H9 (cell line): ENCODE measurements at regions not wholly inside any gene's neighbourhood (a gene's known extent, or its start where the extent isn't known, plus 50 kb on each side); places are given as distances from the start of the nearest gene placed in this dataset.

Source experiments
- DNase-seq: peaks from one replicate; pipeline ENCODE4 v3.0.0-alpha.2; 2017
- H2AFZ ChIP-seq: one replicate; pipeline ENCODE4 v1.6.1; 2013; ENCODE audit warnings: mild to moderate bottlenecking, low read length, control low read depth, moderate library complexity
- H2AK5ac ChIP-seq: 2 replicates; pipeline ENCODE4 v1.6.1; 2013; ENCODE audit warnings: low read length, control low read depth, mixed read lengths; ENCODE audit not compliant: insufficient read length
- H2BK120ac ChIP-seq: one replicate; pipeline ENCODE4 v1.6.1; 2013; ENCODE audit warnings: low read depth, mild to moderate bottlenecking, low read length, control low read depth, inconsistent platforms; ENCODE audit not compliant: poor library complexity, severe bottlenecking
- H2BK12ac ChIP-seq: 2 replicates; pipeline ENCODE4 v1.6.1; 2013; ENCODE audit warnings: low read length, control low read depth, mixed read lengths, low read depth; ENCODE audit not compliant: insufficient read length
- H2BK15ac ChIP-seq: 2 replicates; pipeline ENCODE4 v1.6.1; 2013; ENCODE audit warnings: low read depth, low read length, control low read depth
- H2BK20ac ChIP-seq: one replicate; pipeline ENCODE4 v1.6.1; 2013; ENCODE audit warnings: low read depth, mild to moderate bottlenecking, low read length, control low read depth, inconsistent platforms; ENCODE audit not compliant: poor library complexity, severe bottlenecking
- H2BK5ac ChIP-seq: 2 replicates; pipeline ENCODE4 v1.6.1; 2013; ENCODE audit warnings: low read length, control low read depth, mixed read lengths; ENCODE audit not compliant: insufficient read length
- H3K14ac ChIP-seq: 2 replicates; pipeline ENCODE4 v1.6.1; 2013; ENCODE audit warnings: low read length, control low read depth; ENCODE audit not compliant: insufficient read depth
- H3K18ac ChIP-seq: 2 replicates; pipeline ENCODE4 v1.6.1; 2013; ENCODE audit warnings: low read depth, mild to moderate bottlenecking, mixed read lengths, low read length, control low read depth; ENCODE audit not compliant: insufficient read length
- H3K23ac ChIP-seq: 2 replicates; pipeline ENCODE4 v1.6.1; 2013; ENCODE audit warnings: low read length, control low read depth, mixed read lengths, low read depth; ENCODE audit not compliant: insufficient read length
- H3K23me2 ChIP-seq: 2 replicates; pipeline ENCODE4 v1.6.1; 2013; ENCODE audit warnings: low read depth, mild to moderate bottlenecking, mixed read lengths, low read length, control low read depth; ENCODE audit not compliant: insufficient read length, poor library complexity, severe bottlenecking
- H3K27ac ChIP-seq: 2 replicates; pipeline ENCODE4 v1.5.1; 2013; ENCODE audit warnings: low read length, control low read depth, mixed read lengths, low read depth; ENCODE audit not compliant: insufficient read length
- H3K27me3 ChIP-seq: 2 replicates; pipeline ENCODE4 v1.6.1; 2013; ENCODE audit warnings: low read length, control low read depth, inconsistent platforms; ENCODE audit not compliant: insufficient read depth
- H3K4ac ChIP-seq: 2 replicates; pipeline ENCODE4 v1.6.1; 2013; ENCODE audit warnings: low read depth, mild to moderate bottlenecking, control low read depth, inconsistent platforms, low read length, moderate library complexity
- H3K4me1 ChIP-seq: 2 replicates; pipeline ENCODE4 v1.6.1; 2013; ENCODE audit warnings: low read length, control low read depth, inconsistent platforms; ENCODE audit not compliant: insufficient read depth
- H3K4me2 ChIP-seq: 2 replicates; pipeline ENCODE4 v1.6.1; 2013; ENCODE audit warnings: low read length, control low read depth, mixed read lengths; ENCODE audit not compliant: insufficient read length, insufficient read depth
- H3K56ac ChIP-seq: 2 replicates; pipeline ENCODE4 v1.6.1; 2013; ENCODE audit warnings: low read depth, mild to moderate bottlenecking, mixed read lengths, low read length, control low read depth; ENCODE audit not compliant: insufficient read length
- H3K79me1 ChIP-seq: 2 replicates; pipeline ENCODE4 v1.6.1; 2013; ENCODE audit warnings: low read depth, mild to moderate bottlenecking, moderate library complexity, low read length, control low read depth, inconsistent platforms; ENCODE audit not compliant: insufficient read depth, poor library complexity, severe bottlenecking
- H3K79me2 ChIP-seq: 2 replicates; pipeline ENCODE4 v1.6.1; 2013; ENCODE audit warnings: low read length, control low read depth, inconsistent platforms; ENCODE audit not compliant: insufficient read depth
- H3K9ac ChIP-seq: 2 replicates; pipeline ENCODE4 v1.6.1; 2013; ENCODE audit warnings: low read length, control low read depth, mixed read lengths; ENCODE audit not compliant: insufficient read length; ENCODE audit errors: extremely low read depth
- H3K9me3 ChIP-seq: one replicate; pipeline ENCODE4 v1.6.1; 2013; ENCODE audit warnings: low read depth, low read length, inconsistent platforms; ENCODE audit not compliant: control insufficient read depth
- H3T11ph ChIP-seq: one replicate; pipeline ENCODE4 v1.6.1; 2013; ENCODE audit warnings: mild to moderate bottlenecking, low read length, control low read depth, inconsistent platforms
- H4K20me1 ChIP-seq: one replicate; pipeline ENCODE4 v1.6.1; 2013; ENCODE audit not compliant: control insufficient read depth, insufficient read length, insufficient read depth
- H4K5ac ChIP-seq: 2 replicates; pipeline ENCODE4 v1.6.1; 2013; ENCODE audit warnings: low read depth, mild to moderate bottlenecking, mixed read lengths, low read length, control low read depth; ENCODE audit not compliant: insufficient read length
- H4K8ac ChIP-seq: replicated peaks from 2 replicates; pipeline ENCODE4 v1.6.1; 2013; ENCODE audit warnings: low read length, control low read depth, mixed read lengths, low read depth; ENCODE audit not compliant: insufficient read length
- H4K91ac ChIP-seq: 2 replicates; pipeline ENCODE4 v1.6.1; 2013; ENCODE audit warnings: low read depth, mild to moderate bottlenecking, moderate library complexity, mixed read lengths, low read length, control low read depth; ENCODE audit not compliant: insufficient read length
- H3K27ac Mint-ChIP-seq, 3 experiments: 2 replicates in 2 of 3; 3 replicates in 1 of 3; pipeline ENCODE4 v1.8.0; 2020 to 2021; ENCODE audit warnings: mixed read lengths in 3 of 3, mild to moderate bottlenecking in 1 of 3, moderate library complexity in 1 of 3
- H3K27me3 Mint-ChIP-seq: 2 replicates; pipeline ENCODE4 v1.8.0; 2021; ENCODE audit warnings: low read depth, mild to moderate bottlenecking, moderate library complexity, mixed read lengths
- H3K36me3 Mint-ChIP-seq, 3 experiments: 2 replicates in 2 of 3; 3 replicates in 1 of 3; pipeline ENCODE4 v1.8.0; 2020 to 2021; ENCODE audit warnings: low read depth in 3 of 3, mixed read lengths in 3 of 3; ENCODE audit not compliant: insufficient read depth in 1 of 3
- H3K4me1 Mint-ChIP-seq, 2 experiments: 2 replicates each; pipeline ENCODE4 v1.8.0; 2020; ENCODE audit warnings: mixed read lengths in 2 of 2
- H3K4me3 Mint-ChIP-seq, 2 experiments: 2 replicates in 1 of 2; 3 replicates in 1 of 2; pipeline ENCODE4 v1.8.0; 2020 to 2021; ENCODE audit warnings: mild to moderate bottlenecking in 2 of 2, mixed read lengths in 2 of 2, moderate library complexity in 1 of 2
- H3K9me3 Mint-ChIP-seq, 2 experiments: 2 replicates in 1 of 2; 3 replicates in 1 of 2; pipeline ENCODE4 v1.8.0; 2020; ENCODE audit warnings: mild to moderate bottlenecking in 2 of 2, mixed read lengths in 2 of 2, moderate library complexity in 1 of 2
- WGBS: extraction: QIAGEN DNeasy Blood & Tissue Kit; methylation state at CpG from one replicate; pipeline ENCODE4 v1.1.7; 2013; ENCODE audit warnings: missing lambda C conversion rate, low lambda C conversion rate, mixed read lengths; ENCODE audit not compliant: insufficient read length; ENCODE audit errors: extremely low coverage; 5-methylcytosine and 5-hydroxymethylcytosine counted together
- TF ChIP-seq, protein P1 (sequence below): fragments of 200-600 bp; sonication (generic); conservative IDR thresholded peaks from 3 replicates; pipeline ENCODE4 v1.8.0; 2021; ENCODE audit warnings: antibody characterized with exemption, mild to moderate bottlenecking

- Mint-ChIP-seq H3K27me3 (no peaks in the 10 kb centered on the region), H3K9me3 (no peaks in the 10 kb centered on the region; a peak in 1 of 5 replicates), H3K27ac (no peak overlapping the region), H3K36me3 (no peaks in the 10 kb centered on the region), H3K4me3 (no peak overlapping the region), H3K4me1 (no peaks in the 10 kb centered on the region)
- Histone ChIP-seq H2AK5ac (no peak overlapping the region), H3K27ac (no peak overlapping the region), H4K5ac (no peak overlapping the region), H3K4me2 (no peak overlapping the region), H3K27me3 (no peaks in the 10 kb centered on the region), H3K9ac (no peak overlapping the region), H2BK20ac (no peak overlapping the region), H3K9me3 (no peaks in the 10 kb centered on the region), H3K18ac (no peak overlapping the region), H4K20me1 (no peaks in the 10 kb centered on the region), H3K23ac (no peak overlapping the region), H2BK12ac (no peak overlapping the region), H3K23me2 (no peaks in the 10 kb centered on the region), H2BK5ac (no peak overlapping the region), H3T11ph (no peak overlapping the region), H4K91ac (no peak overlapping the region), H2AFZ (no peak overlapping the region), H4K8ac (no peak overlapping the region), H3K56ac (no peak overlapping the region), H3K4me1 (no peaks in the 10 kb centered on the region), H2BK120ac (no peak overlapping the region), H3K79me2 (no peaks in the 10 kb centered on the region), H3K14ac (no peak overlapping the region), H2BK15ac (no peak overlapping the region), H3K79me1 (no peaks in the 10 kb centered on the region), H3K4ac (no peak overlapping the region)
- TF ChIP-seq, protein P1, sequence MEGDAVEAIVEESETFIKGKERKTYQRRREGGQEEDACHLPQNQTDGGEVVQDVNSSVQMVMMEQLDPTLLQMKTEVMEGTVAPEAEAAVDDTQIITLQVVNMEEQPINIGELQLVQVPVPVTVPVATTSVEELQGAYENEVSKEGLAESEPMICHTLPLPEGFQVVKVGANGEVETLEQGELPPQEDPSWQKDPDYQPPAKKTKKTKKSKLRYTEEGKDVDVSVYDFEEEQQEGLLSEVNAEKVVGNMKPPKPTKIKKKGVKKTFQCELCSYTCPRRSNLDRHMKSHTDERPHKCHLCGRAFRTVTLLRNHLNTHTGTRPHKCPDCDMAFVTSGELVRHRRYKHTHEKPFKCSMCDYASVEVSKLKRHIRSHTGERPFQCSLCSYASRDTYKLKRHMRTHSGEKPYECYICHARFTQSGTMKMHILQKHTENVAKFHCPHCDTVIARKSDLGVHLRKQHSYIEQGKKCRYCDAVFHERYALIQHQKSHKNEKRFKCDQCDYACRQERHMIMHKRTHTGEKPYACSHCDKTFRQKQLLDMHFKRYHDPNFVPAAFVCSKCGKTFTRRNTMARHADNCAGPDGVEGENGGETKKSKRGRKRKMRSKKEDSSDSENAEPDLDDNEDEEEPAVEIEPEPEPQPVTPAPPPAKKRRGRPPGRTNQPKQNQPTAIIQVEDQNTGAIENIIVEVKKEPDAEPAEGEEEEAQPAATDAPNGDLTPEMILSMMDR: no peak
- DNase-seq: no peak
- WGBS: no CpG with 5 or more reads among the region's 5 CpGs
Measured at GRCh38 chr6:113318575-113318917, 538.6 kb upstream of the MARCKS start.
